PC-9 (cell line): ENCODE measurements at regions not wholly inside any gene's neighbourhood (a gene's known extent, or its start where the extent isn't known, plus 50 kb on each side); places are given as distances from the start of the nearest gene placed in this dataset.

Source experiments
- BruUV-seq: library from RNA; stranded (reverse); fragments of 400-500 nt; replicated peaks from 2 replicates; lab custom pipeline; 2021; lab: Mats Ljungman, UMichigan
- CTCF ChIA-PET: fragments of 300-600 bp; sonication (Branson Sonifier 250); formaldehyde crosslinking; loops from one replicate; lab custom pipeline; 2022; ENCODE audit warnings: antibody characterized with exemption; lab: Charles Lee
- POLR2A ChIA-PET: fragments of 300-600 bp; sonication (Branson Sonifier 250); formaldehyde crosslinking; loops from one replicate; lab custom pipeline; 2022; ENCODE audit warnings: antibody characterized with exemption; ENCODE audit not compliant: unreplicated experiment; lab: Charles Lee
- DNase-seq, 2 experiments: peaks; one replicate each; pipeline versions ENCODE4 v3.0.0 to v3.0.0-alpha.2; 2015 to 2022; ENCODE audit warnings: mixed read lengths in 1 of 2
- H2AFZ ChIP-seq: fragments of 200-600 bp; sonication (generic); 2 replicates; pipeline ENCODE4 v1.8.1; 2017; ENCODE audit warnings: antibody characterized with exemption
- H3F3A ChIP-seq: fragments of 200-600 bp; sonication (generic); 2 replicates; pipeline ENCODE4 v1.8.1; 2017; ENCODE audit warnings: antibody characterized with exemption, mild to moderate bottlenecking, low read depth; ENCODE audit not compliant: insufficient read depth
- H3K27ac ChIP-seq: fragments of 200-600 bp; sonication (generic); 2 replicates; pipeline ENCODE4 v1.6.1; 2016; ENCODE audit warnings: mixed run types
- H3K27me3 ChIP-seq: fragments of 200-600 bp; sonication (generic); 2 replicates; pipeline ENCODE4 v1.6.1; 2016; ENCODE audit warnings: low read depth, mixed run types; ENCODE audit not compliant: insufficient read depth
- H3K36me3 ChIP-seq: fragments of 200-600 bp; sonication (generic); 2 replicates; pipeline ENCODE4 v1.6.1; 2016; ENCODE audit warnings: low read depth, mixed run types
- H3K4me1 ChIP-seq: fragments of 200-600 bp; sonication (generic); replicated peaks from 2 replicates; pipeline ENCODE4 v1.6.1; 2016; ENCODE audit warnings: mixed run types; ENCODE audit not compliant: insufficient read depth
- H3K4me2 ChIP-seq: fragments of 200-600 bp; sonication (generic); 2 replicates; pipeline ENCODE4 v1.6.1; 2017; ENCODE audit warnings: mixed run types
- H3K4me3 ChIP-seq: fragments of 200-600 bp; sonication (generic); 2 replicates; pipeline ENCODE4 v1.6.1; 2016; ENCODE audit warnings: mixed run types
- H3K79me2 ChIP-seq: fragments of 200-600 bp; sonication (generic); 2 replicates; pipeline ENCODE4 v1.6.1; 2017; ENCODE audit warnings: low read depth, mixed run types
- H3K9me2 ChIP-seq: fragments of 200-600 bp; sonication (generic); 2 replicates; pipeline ENCODE4 v1.8.1; 2017; ENCODE audit warnings: mild to moderate bottlenecking; ENCODE audit not compliant: insufficient read depth
- H3K9me3 ChIP-seq: fragments of 200-600 bp; sonication (generic); 2 replicates; pipeline ENCODE4 v1.8.1; 2016; ENCODE audit warnings: low read depth; ENCODE audit not compliant: insufficient read depth
- H4K20me1 ChIP-seq: fragments of 200-600 bp; sonication (generic); 2 replicates; pipeline ENCODE4 v1.8.1; 2017; ENCODE audit not compliant: insufficient read depth
- CTCF ChIP-seq: fragments of 200-600 bp; sonication (generic); conservative IDR thresholded peaks from 2 replicates; pipeline ENCODE4 v1.6.1; 2017; ENCODE audit warnings: mixed run types, antibody characterized with exemption, mild to moderate bottlenecking, moderate library complexity
- EZH2 ChIP-seq: fragments of 200-600 bp; sonication (generic); IDR thresholded peaks from 2 replicates; pipeline ENCODE4 v1.8.0; 2017; ENCODE audit warnings: antibody characterized with exemption, low read depth
- intact Hi-C: fragments of 100-400 bp; cut with micrococcal nuclease; formaldehyde crosslinking; loops from one replicate; pipeline ENCODE4 v1.10.0; 2022; ENCODE audit not compliant: unreplicated experiment

GRCh38 chr2:18831916-18832510 lies 242.6 kb upstream of the NT5C1B start:
- H3K36me3 ChIP-seq: no peaks in the 10 kb centered on the region
- H3F3A ChIP-seq: peaks cover 25% of the 10 kb centered on the region
- no peaks in the 10 kb centered on the region for H3K27me3 ChIP-seq
- no peaks in the 10 kb centered on the region for H3K9me2 ChIP-seq
- H3K4me1 ChIP-seq: peaks cover 65% of the 10 kb centered on the region
- ChIA-PET CTCF (no interaction called here), POLR2A (no interaction called here)
- no peak overlapping the region for H3K4me3 ChIP-seq
- no peaks in the 10 kb centered on the region for H3K79me2 ChIP-seq
- DNase-seq: peak; percentile 30 to 65
- no TSS peak for BruUV-seq
- intact Hi-C loops: no loop called here
- H3K9me3 ChIP-seq: no peaks in the 10 kb centered on the region
- H4K20me1 ChIP-seq: no peaks in the 10 kb centered on the region
- TF ChIP-seq EZH2 (no peak), CTCF (no peak)
- no peak overlapping the region for H3K27ac ChIP-seq
- H3K4me2 ChIP-seq: peak overlapping the region; percentile 27; the same call in 1 of the 2 replicates
- H2AFZ ChIP-seq: no peak overlapping the region

- Histone ChIP-seq H4K20me1 (no peaks in the 10 kb centered on the region), H3K27me3 (no peaks in the 10 kb centered on the region), H3K4me2 (peak overlapping the region; percentile 27; the same call in 1 of the 2 replicates), H3K36me3 (no peaks in the 10 kb centered on the region), H3K27ac (peak overlapping the region; percentile 75), H3K4me1 (peaks cover 74% of the 10 kb centered on the region), H3F3A (peaks cover 25% of the 10 kb centered on the region), H3K9me3 (no peaks in the 10 kb centered on the region), H2AFZ (no peak overlapping the region), H3K4me3 (no peak overlapping the region), H3K9me2 (no peaks in the 10 kb centered on the region), H3K79me2 (no peaks in the 10 kb centered on the region)
- TF ChIP-seq CTCF: no peak
- TF ChIP-seq EZH2: no peak
- BruUV-seq: no TSS peak
- CTCF ChIA-PET: no interaction called here
- intact Hi-C loops: no loop called here
- no peak for DNase-seq
- POLR2A ChIA-PET: no interaction called here
Measured at GRCh38 chr2:18830962-18831361, 241.6 kb upstream of the NT5C1B start.

GRCh38 chr2:18829976-18830375 lies 240.6 kb upstream of the NT5C1B start:
- Histone ChIP-seq H3F3A (peaks cover 25% of the 10 kb centered on the region), H3K27me3 (no peaks in the 10 kb centered on the region), H3K4me2 (peak overlapping the region; percentile 48), H3K36me3 (no peaks in the 10 kb centered on the region), H3K9me2 (no peaks in the 10 kb centered on the region), H3K79me2 (no peaks in the 10 kb centered on the region), H3K9me3 (no peaks in the 10 kb centered on the region), H3K27ac (peak overlapping the region; percentile 75), H3K4me1 (peaks cover 84% of the 10 kb centered on the region), H3K4me3 (no peak overlapping the region), H4K20me1 (no peaks in the 10 kb centered on the region), H2AFZ (no peak overlapping the region)
- CTCF ChIA-PET: no interaction called here
- intact Hi-C loops: loop anchor here (1.0 to 5.0 kb wide), 7 partner anchors 59 to 533 kb away; partner anchors contain the start of gene OSR1
- TF ChIP-seq CTCF: no peak
- TF ChIP-seq EZH2: no peak
- POLR2A ChIA-PET: no interaction called here
- no TSS peak for BruUV-seq
- DNase-seq: peak in 1 of 2 experiments; percentile 68
